ENCODE measurements at regions not wholly inside any gene's neighbourhood (a gene's known extent, or its start where the extent isn't known, plus 50 kb on each side); places are given as distances from the start of the nearest gene placed in this dataset.
"Not testable (repeated sequence)": the region's sequence is repeated elsewhere in the genome, so short reads cannot be mapped to it uniquely, and the experiment has no call there.

- Histone ChIP-seq H3K36me3 (ENCODE audit: insufficient read depth, low read length) (no peaks in the 10 kb centered on the region), H3K27me3 (ENCODE audit: insufficient read depth, low read length) (no peaks in the 10 kb centered on the region), H2AFZ (ENCODE audit: low read length, unreplicated experiment) (no peak overlapping the region), H3K4me1 (ENCODE audit: control insufficient read depth, insufficient read depth, low read length, unreplicated experiment) (no peaks in the 10 kb centered on the region), H3K27ac (ENCODE audit: low read depth, low read length) (no peak overlapping the region), H3K79me2 (ENCODE audit: control insufficient read depth, insufficient read depth, low read length, unreplicated experiment) (no peaks in the 10 kb centered on the region), H3K4me3 (ENCODE audit: low read depth, low read length) (no peak overlapping the region)
Observed at GRCh38 chr2:57209799-57210198, 836.8 kb upstream of the VRK2 start.

GRCh38 chr2:57210855-57211254 is 835.8 kb upstream of the VRK2 start:
- Histone ChIP-seq H3K4me1 (ENCODE audit: control insufficient read depth, insufficient read depth, low read length, unreplicated experiment) (no peaks in the 10 kb centered on the region), H3K27me3 (ENCODE audit: insufficient read depth, low read length) (no peaks in the 10 kb centered on the region), H2AFZ (ENCODE audit: low read length, unreplicated experiment) (no peak overlapping the region), H3K27ac (ENCODE audit: low read depth, low read length) (no peak overlapping the region), H3K36me3 (ENCODE audit: insufficient read depth, low read length) (no peaks in the 10 kb centered on the region), H3K79me2 (ENCODE audit: control insufficient read depth, insufficient read depth, low read length, unreplicated experiment) (no peaks in the 10 kb centered on the region), H3K4me3 (ENCODE audit: low read depth, low read length) (no peak overlapping the region)

GRCh38 chr2:57217013-57217412 is 829.6 kb upstream of the VRK2 start:
- Histone ChIP-seq H3K79me2 (ENCODE audit: control insufficient read depth, insufficient read depth, low read length, unreplicated experiment) (no peaks in the 10 kb centered on the region), H2AFZ (ENCODE audit: low read length, unreplicated experiment) (no peak overlapping the region), H3K36me3 (ENCODE audit: insufficient read depth, low read length) (no peaks in the 10 kb centered on the region)

GRCh38 chr2:57218206-57218605 is 828.4 kb upstream of the VRK2 start:
- Histone ChIP-seq H3K4me3 (ENCODE audit: low read depth, low read length) (no peak overlapping the region), H3K4me1 (ENCODE audit: control insufficient read depth, insufficient read depth, low read length, unreplicated experiment) (no peaks in the 10 kb centered on the region), H3K27ac (ENCODE audit: low read depth, low read length) (no peak overlapping the region), H2AFZ (ENCODE audit: low read length, unreplicated experiment) (no peak overlapping the region), H3K36me3 (ENCODE audit: insufficient read depth, low read length) (no peaks in the 10 kb centered on the region), H3K27me3 (ENCODE audit: insufficient read depth, low read length) (no peaks in the 10 kb centered on the region), H3K79me2 (ENCODE audit: control insufficient read depth, insufficient read depth, low read length, unreplicated experiment) (no peaks in the 10 kb centered on the region)

More at GRCh38 chr2:57217013-57217412, 829.6 kb upstream of the VRK2 start:
- Histone ChIP-seq H3K4me3 (ENCODE audit: low read depth, low read length) (no peak overlapping the region), H3K27me3 (ENCODE audit: insufficient read depth, low read length) (no peaks in the 10 kb centered on the region), H3K4me1 (ENCODE audit: control insufficient read depth, insufficient read depth, low read length, unreplicated experiment) (no peaks in the 10 kb centered on the region), H3K27ac (ENCODE audit: low read depth, low read length) (no peak overlapping the region)

- not testable (repeated sequence) for H3K27me3 ChIP-seq (ENCODE audit: insufficient read depth, low read length); H3K36me3 ChIP-seq (ENCODE audit: insufficient read depth, low read length); H3K4me1 ChIP-seq (ENCODE audit: control insufficient read depth, insufficient read depth, low read length, unreplicated experiment); H3K4me3 ChIP-seq (ENCODE audit: low read depth, low read length); H3K27ac ChIP-seq (ENCODE audit: low read depth, low read length); H2AFZ ChIP-seq (ENCODE audit: low read length, unreplicated experiment); H3K79me2 ChIP-seq (ENCODE audit: control insufficient read depth, insufficient read depth, low read length, unreplicated experiment)
Observed at GRCh38 chr2:57229706-57230105, 816.9 kb upstream of the VRK2 start.

GRCh38 chr2:57232341-57232740 is 814.3 kb upstream of the VRK2 start:
- H3K27ac ChIP-seq (ENCODE audit: low read depth, low read length); H3K79me2 ChIP-seq (ENCODE audit: control insufficient read depth, insufficient read depth, low read length, unreplicated experiment); H2AFZ ChIP-seq (ENCODE audit: low read length, unreplicated experiment); H3K36me3 ChIP-seq (ENCODE audit: insufficient read depth, low read length); H3K27me3 ChIP-seq (ENCODE audit: insufficient read depth, low read length); H3K4me1 ChIP-seq (ENCODE audit: control insufficient read depth, insufficient read depth, low read length, unreplicated experiment); H3K4me3 ChIP-seq (ENCODE audit: low read depth, low read length): not testable (repeated sequence)

- not testable (repeated sequence) for H3K27me3 ChIP-seq (ENCODE audit: insufficient read depth, low read length); H3K36me3 ChIP-seq (ENCODE audit: insufficient read depth, low read length); H3K27ac ChIP-seq (ENCODE audit: low read depth, low read length); H3K4me1 ChIP-seq (ENCODE audit: control insufficient read depth, insufficient read depth, low read length, unreplicated experiment); H2AFZ ChIP-seq (ENCODE audit: low read length, unreplicated experiment); H3K79me2 ChIP-seq (ENCODE audit: control insufficient read depth, insufficient read depth, low read length, unreplicated experiment); H3K4me3 ChIP-seq (ENCODE audit: low read depth, low read length)
Observed at GRCh38 chr2:57251495-57251894, 795.1 kb upstream of the VRK2 start.

GRCh38 chr2:57276408-57276807 is 770.2 kb upstream of the VRK2 start:
- H3K4me3 ChIP-seq (ENCODE audit: low read depth, low read length); H3K27me3 ChIP-seq (ENCODE audit: insufficient read depth, low read length); H2AFZ ChIP-seq (ENCODE audit: low read length, unreplicated experiment); H3K4me1 ChIP-seq (ENCODE audit: control insufficient read depth, insufficient read depth, low read length, unreplicated experiment); H3K79me2 ChIP-seq (ENCODE audit: control insufficient read depth, insufficient read depth, low read length, unreplicated experiment); H3K27ac ChIP-seq (ENCODE audit: low read depth, low read length); H3K36me3 ChIP-seq (ENCODE audit: insufficient read depth, low read length): not testable (repeated sequence)

- Histone ChIP-seq H2AFZ (ENCODE audit: low read length, unreplicated experiment) (no peak overlapping the region), H3K27ac (ENCODE audit: low read depth, low read length) (no peak overlapping the region), H3K79me2 (ENCODE audit: control insufficient read depth, insufficient read depth, low read length, unreplicated experiment) (no peaks in the 10 kb centered on the region), H3K36me3 (ENCODE audit: insufficient read depth, low read length) (no peaks in the 10 kb centered on the region), H3K4me1 (ENCODE audit: control insufficient read depth, insufficient read depth, low read length, unreplicated experiment) (no peaks in the 10 kb centered on the region), H3K27me3 (ENCODE audit: insufficient read depth, low read length) (no peaks in the 10 kb centered on the region), H3K4me3 (ENCODE audit: low read depth, low read length) (no peak overlapping the region)
Observed at GRCh38 chr2:57278451-57278850, 768.2 kb upstream of the VRK2 start.

- Histone ChIP-seq H3K4me1 (ENCODE audit: control insufficient read depth, insufficient read depth, low read length, unreplicated experiment) (no peaks in the 10 kb centered on the region), H3K27me3 (ENCODE audit: insufficient read depth, low read length) (no peaks in the 10 kb centered on the region), H3K27ac (ENCODE audit: low read depth, low read length) (no peak overlapping the region), H3K79me2 (ENCODE audit: control insufficient read depth, insufficient read depth, low read length, unreplicated experiment) (no peaks in the 10 kb centered on the region), H3K36me3 (ENCODE audit: insufficient read depth, low read length) (no peaks in the 10 kb centered on the region), H3K4me3 (ENCODE audit: low read depth, low read length) (no peak overlapping the region), H2AFZ (ENCODE audit: low read length, unreplicated experiment) (no peak overlapping the region)
Observed at GRCh38 chr2:57291209-57291608, 755.4 kb upstream of the VRK2 start.

GRCh38 chr2:57296795-57297517 is 749.6 kb upstream of the VRK2 start:
- Histone ChIP-seq H3K27me3 (ENCODE audit: insufficient read depth, low read length) (no peaks in the 10 kb centered on the region), H3K36me3 (ENCODE audit: insufficient read depth, low read length) (no peaks in the 10 kb centered on the region), H2AFZ (ENCODE audit: low read length, unreplicated experiment) (no peak overlapping the region), H3K4me1 (ENCODE audit: control insufficient read depth, insufficient read depth, low read length, unreplicated experiment) (no peaks in the 10 kb centered on the region), H3K4me3 (ENCODE audit: low read depth, low read length) (no peak overlapping the region), H3K27ac (ENCODE audit: low read depth, low read length) (no peak overlapping the region), H3K79me2 (ENCODE audit: control insufficient read depth, insufficient read depth, low read length, unreplicated experiment) (no peaks in the 10 kb centered on the region)
